ENCODE measurements at regions not wholly inside any gene's neighbourhood (a gene's known extent, or its start where the extent isn't known, plus 50 kb on each side); places are given as distances from the start of the nearest gene placed in this dataset.

DNA sequence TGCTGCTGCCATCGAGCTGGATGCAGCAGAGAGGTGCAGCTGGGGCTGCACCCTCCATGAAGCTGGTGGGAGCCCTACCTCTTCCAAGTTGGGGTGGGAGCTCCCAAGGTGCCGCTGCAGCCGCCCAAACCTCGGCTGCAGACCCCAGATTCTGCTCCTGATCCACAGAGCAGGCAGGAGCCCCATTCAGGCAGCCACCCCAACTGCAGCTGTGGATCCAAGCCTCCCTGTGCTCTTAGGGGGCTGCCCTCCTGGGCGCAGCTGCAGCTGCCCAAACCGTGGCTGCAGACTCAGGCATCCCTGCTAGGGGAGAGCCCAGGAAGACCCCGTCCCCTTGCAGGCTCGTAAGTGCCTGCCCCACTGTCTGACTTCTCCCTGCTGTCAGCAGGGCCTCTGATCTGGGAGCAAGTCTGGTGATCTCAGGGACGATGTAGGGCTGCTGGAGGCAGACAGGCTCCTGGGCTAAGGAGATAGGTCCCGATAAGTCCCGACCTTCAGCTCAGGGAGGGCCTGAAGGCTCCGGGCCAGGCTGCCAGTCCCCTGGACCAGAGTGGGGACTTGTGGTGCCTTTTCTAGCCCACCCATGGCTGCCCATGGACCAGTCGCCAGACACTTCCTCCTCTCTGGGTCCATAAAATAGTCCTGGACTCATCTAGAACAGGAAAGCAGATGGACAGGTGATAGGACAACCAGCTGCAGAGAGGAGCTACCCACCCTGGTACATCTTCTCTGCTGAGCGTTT is 767.1 kb upstream of the CDH7 start:
- TF ChIP-seq, protein P1, sequence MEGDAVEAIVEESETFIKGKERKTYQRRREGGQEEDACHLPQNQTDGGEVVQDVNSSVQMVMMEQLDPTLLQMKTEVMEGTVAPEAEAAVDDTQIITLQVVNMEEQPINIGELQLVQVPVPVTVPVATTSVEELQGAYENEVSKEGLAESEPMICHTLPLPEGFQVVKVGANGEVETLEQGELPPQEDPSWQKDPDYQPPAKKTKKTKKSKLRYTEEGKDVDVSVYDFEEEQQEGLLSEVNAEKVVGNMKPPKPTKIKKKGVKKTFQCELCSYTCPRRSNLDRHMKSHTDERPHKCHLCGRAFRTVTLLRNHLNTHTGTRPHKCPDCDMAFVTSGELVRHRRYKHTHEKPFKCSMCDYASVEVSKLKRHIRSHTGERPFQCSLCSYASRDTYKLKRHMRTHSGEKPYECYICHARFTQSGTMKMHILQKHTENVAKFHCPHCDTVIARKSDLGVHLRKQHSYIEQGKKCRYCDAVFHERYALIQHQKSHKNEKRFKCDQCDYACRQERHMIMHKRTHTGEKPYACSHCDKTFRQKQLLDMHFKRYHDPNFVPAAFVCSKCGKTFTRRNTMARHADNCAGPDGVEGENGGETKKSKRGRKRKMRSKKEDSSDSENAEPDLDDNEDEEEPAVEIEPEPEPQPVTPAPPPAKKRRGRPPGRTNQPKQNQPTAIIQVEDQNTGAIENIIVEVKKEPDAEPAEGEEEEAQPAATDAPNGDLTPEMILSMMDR (IDR thresholded peaks at IDR 0.05): no peak
- TF ChIP-seq POLR2A (IDR thresholded peaks at IDR 0.05): no peak
- TF ChIP-seq POLR2AphosphoS5 (IDR thresholded peaks at IDR 0.05): no peak
